Hindlimb muscle (tissue), 1 donor: ENCODE measurements at regions not wholly inside any gene's neighbourhood (a gene's known extent, or its start where the extent isn't known, plus 50 kb on each side); places are given as distances from the start of the nearest gene placed in this dataset.
"Not testable (repeated sequence)": the region's sequence is repeated elsewhere in the genome, so short reads cannot be mapped to it uniquely, and the experiment has no call there.

ENCODE experiments used
- DNase-seq: peaks from one replicate; pipeline ENCODE4 v3.0.0-alpha.2; 2013

GRCh38 chr4:77306496-77306895 is 149.5 kb downstream of the CCNG2 start:
- DNase-seq, result no peak

- peak; percentile 2 for DNase-seq
Measured at GRCh38 chr4:77308843-77309242, 151.8 kb downstream of the CCNG2 start.

DNA sequence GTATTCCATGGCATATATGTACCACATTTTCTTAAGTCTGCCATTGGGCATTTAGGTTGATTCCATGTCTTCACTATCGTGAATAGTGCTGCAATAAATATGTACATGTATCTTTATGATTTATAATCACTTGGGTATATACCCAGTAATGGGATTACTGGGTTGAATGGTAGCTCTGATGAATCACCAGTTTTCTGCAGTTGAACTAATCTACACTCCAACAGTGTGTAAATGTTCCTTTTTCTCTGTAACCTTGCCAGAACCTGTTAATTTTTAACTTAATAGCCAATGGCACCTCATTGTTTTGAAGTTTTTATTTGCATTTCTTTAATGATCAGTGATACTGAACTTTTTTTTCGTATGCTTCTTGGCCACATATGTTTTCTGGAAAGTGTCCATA is 152.5 kb downstream of the CCNG2 start:
- DNase-seq, result no peak

GRCh38 chr4:77310931-77311330 is 153.9 kb downstream of the CCNG2 start:
- DNase-seq, result no peak

- DNase-seq, result no peak
Measured at GRCh38 chr4:77314697-77315096, 157.7 kb downstream of the CCNG2 start.

DNA sequence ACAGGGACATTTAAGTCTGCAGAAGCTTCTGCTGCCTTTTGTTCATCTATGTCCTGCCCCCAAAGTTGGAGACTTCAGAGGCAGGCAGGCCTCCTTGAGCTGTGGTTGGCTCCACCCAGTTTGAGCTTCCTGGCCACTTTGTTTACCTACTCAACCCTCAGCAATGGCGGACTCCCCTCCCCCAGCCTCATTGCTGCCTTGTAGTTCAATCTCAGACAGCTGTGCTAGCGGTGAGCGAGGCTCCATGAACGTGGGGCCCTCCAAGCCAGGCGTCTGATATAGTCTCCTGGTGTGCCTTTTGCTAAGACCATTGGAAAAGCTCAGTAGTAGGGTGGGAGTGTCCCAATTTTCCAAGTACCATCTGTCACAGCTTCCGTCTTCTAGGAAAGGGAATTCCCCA is 170.1 kb downstream of the CCNG2 start:
- no peak for DNase-seq

DNA sequence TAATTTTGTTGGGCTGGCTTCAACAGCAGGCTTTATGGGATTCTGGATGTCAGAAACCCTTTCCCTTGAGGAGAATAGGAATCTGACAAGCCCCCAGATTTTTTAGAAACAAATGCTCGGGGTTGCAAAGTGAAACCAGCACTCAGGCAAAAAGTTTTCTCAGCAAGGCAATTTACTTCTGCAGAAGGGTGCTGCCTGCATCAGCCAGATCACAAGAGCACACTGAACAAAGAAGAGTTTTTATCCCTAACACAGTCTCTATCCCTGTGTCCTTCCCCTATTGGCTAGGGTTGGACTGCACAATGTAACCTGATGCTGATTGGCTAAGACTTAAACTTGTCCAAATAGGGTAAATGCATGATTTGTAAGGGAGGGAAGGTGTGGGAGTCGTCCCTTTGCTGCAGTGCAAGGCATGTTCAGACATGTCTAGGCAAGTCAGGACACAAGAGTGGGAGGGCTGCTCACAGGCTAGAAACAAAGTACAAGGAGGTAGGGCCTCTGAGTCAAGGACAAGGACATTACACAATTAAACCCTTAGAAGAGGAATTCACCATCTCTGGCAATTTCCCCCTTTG is 175.8 kb downstream of the CCNG2 start:
- no peak for DNase-seq

GRCh38 chr4:77336411-77337142 is 179.6 kb downstream of the CCNG2 start:
- DNase-seq, result no peak

GRCh38 chr4:77342170-77342810 is 185.3 kb downstream of the CCNG2 start:
- no peak for DNase-seq

DNA sequence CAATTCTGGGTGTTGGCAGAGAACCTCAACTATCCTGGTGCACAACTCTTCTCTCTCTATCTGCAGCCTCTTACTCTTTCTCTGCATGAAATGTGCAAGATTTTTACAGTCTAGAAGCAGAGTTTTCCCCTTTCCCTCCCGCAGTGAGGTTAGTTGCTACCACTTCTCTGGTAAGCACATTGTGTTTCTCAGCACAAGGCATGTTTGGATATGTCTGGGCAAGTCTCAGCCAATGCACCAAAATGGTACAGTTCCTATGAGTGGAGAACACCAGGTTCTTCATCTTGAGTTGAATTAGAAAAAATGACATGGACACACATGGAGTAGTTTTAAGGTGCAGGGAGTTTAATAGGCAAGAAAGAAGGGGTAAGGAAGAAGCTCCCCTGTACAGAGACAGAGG is 187.0 kb downstream of the CCNG2 start:
- DNase-seq, result no peak

DNA sequence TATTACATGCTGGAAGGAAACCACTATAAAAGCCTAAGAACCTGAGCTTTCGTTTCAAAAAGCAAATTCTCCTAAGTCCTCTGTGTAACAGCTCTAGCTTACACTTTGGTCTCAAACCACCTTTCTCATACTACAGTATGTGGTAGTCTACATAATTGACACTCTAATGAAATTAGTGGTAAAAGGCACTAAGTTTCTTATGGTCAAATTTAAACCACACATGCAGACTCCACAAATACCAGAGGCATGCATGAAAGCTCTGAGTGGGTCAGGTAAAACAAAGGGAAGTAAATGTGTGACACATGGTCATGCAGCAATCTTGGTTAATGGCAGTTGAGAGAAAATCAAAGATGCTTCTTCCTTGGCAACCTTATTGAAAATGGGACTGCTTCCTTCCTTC is 187.8 kb downstream of the CCNG2 start:
- DNase-seq, result no peak

DNA sequence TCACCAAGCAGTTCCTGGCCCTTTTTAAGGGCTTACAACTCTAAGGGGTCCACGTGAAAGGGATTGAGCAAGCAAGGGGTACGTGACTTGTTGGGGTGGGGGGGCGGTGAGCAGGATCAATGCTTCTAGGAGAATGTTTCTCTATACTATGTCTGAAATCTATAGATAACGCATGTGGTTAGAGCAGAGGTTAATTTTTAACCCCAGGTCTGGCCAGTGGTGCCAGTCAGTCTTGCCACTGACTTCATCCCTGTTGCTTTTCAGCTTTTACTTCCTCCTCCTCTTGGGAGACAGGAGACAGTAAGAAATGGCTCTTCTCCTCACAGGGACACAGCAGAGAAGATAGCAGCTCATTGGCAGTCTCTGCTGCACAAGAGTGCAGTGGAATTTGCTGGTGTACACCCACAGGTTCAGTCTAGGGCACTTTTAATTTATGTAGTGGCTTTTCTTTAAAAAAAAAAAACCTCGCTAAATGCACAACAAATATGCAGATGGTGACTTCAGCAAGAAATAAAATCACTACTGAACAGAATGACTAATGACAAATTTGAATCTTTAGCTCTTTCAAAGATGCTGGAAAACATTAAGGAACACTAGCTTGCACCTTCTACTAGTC is 190.5 kb downstream of the CCNG2 start:
- DNase-seq, result no peak

DNA sequence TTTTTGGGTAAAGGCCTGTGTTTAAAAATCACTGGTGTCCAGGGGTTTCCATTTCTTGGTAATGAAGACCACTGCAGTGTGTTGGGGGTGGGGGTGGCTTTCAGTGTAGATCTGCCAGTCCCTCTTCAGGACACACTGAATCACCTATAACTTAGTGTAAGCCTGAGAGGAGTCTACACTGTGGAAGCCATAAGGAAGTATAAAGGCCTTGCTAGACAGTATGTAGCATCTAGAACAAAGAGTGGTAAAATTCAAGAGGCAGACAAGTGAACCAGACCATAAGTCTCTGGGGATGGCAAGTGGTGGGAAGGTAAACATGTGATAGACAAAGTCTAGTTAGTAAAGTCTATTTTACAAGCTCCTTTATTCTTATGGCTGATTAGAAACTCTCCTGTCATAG is 191.8 kb downstream of the CCNG2 start:
- DNase-seq, result no peak

DNA sequence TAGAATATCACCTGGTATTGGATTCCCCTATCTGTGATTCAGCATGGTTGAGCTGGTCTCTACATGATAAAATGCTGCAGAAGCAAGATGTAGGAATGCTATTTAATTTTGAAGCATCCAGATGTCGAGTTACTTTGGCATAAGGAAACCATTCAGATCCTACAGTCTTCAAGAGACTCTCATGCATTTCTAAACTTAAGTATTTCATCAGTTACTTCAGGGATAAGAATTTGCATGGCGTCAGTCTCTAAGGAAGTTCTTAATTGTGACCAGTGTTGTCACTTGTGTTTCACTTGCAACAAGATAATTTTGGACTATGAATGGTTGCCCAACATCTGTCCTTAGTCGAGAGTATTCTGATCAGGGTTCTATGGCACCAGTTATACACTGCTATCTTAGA is 192.4 kb downstream of the CCNG2 start:
- no peak for DNase-seq

- DNase-seq, result no peak
Measured at GRCh38 chr4:77349796-77350195, 192.8 kb downstream of the CCNG2 start.

- no peak for DNase-seq
Measured at GRCh38 chr4:77352192-77352591, 195.2 kb downstream of the CCNG2 start.

GRCh38 chr4:77353724-77354315 is 196.8 kb downstream of the CCNG2 start:
- DNase-seq, result not testable (repeated sequence)

GRCh38 chr4:77354550-77354949 is 197.5 kb downstream of the CCNG2 start:
- DNase-seq, result no peak

- DNase-seq, result no peak
Measured at GRCh38 chr4:77355731-77356130, 198.7 kb downstream of the CCNG2 start.

- peak; percentile 6 for DNase-seq
Measured at GRCh38 chr4:77358315-77358928, 201.4 kb downstream of the CCNG2 start.

DNA sequence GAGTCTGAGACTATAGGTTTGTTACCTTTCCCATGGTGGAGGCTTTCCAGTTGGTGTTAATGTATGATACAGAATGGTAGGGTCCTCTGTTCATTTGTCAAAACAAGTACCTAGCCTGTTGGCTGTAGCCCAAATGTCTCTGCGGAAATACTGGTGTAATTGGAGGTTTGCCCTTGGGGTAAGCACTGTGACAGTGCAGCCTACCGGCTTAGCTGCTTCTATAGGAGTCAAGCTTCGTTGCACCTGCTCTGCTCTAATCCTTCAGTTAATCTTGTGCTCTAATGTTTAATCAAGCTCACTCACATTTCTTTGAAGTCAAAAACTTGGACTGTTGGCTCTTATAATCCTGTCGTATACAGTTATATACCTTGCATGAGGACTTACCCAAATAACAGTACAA is 203.4 kb downstream of the CCNG2 start:
- no peak for DNase-seq

DNA sequence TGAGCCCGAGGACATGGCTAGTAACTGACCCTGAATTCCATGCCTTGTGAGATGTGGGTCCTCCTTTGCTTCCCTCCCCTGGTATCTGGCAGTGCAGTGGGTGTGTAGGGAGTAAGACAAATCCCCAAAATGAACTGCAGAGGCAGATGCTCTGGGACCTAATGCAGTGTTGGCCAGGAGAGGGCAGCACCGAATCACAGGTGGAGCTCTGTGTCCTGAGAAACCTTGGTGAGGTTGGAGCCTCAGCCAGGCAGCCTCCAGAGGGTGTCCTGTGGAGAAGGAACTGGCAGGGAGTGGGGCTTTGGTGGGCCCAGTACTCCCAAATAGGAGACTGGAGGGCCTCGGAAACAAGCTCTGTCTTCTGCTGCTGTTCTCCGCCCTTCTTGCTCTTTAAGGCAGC is 209.9 kb downstream of the CCNG2 start:
- not testable (repeated sequence) for DNase-seq

DNA sequence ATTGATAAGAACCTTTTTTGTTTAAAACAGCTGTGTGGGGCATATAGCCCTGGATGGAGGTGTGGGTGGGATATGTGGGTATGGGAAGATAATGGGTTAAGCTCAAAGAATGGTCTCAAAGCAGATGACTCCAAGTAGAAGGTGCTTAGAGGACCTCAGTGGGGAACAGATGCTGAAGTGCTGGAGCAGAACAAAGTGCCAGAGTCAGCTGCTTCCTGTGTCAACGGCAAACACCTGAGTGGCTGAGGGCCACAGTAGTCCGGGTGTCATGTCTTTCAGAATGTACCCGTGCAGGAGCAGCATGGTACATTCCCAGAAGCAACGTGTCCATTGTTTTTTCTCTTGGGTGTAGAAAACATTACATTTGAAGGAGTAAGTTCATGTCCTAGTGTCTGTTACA is 210.6 kb downstream of the CCNG2 start:
- no peak for DNase-seq
